ENCODE measurements at regions not wholly inside any gene's neighbourhood (a gene's known extent, or its start where the extent isn't known, plus 50 kb on each side); places are given as distances from the start of the nearest gene placed in this dataset.
A peak's percentile ranks its signal among the peaks of the same experiment; 100 is the strongest.

DNA sequence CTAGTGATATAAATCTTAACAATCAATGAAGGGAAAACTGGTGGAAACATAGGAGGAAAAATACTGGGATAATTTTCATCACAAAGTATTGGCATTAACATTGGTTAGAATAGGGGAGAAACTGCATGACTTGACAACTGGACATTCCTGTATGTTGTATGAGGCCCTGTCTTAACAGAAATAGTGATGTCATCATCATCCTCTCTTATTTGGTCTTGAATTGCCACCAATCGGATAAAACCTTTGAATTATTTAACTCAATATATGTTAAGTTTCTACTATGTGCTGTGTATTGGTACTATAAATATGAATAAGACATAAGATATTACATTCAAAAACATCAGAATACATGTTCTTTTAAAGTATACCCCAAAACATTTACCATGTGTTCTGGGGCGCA lies 130.1 kb upstream of the CCDC54 start:
- DNase-seq = no peak

- no peak for DNase-seq
Measured at GRCh38 chr3:107249132-107249531, 128.1 kb upstream of the CCDC54 start.

- no peak for DNase-seq
Measured at GRCh38 chr3:107250221-107250620, 127.0 kb upstream of the CCDC54 start.

GRCh38 chr3:107251819-107252218 lies 125.4 kb upstream of the CCDC54 start:
- DNase-seq = no peak

- no peak for DNase-seq
Measured at GRCh38 chr3:107256963-107257362, 120.3 kb upstream of the CCDC54 start.

DNA sequence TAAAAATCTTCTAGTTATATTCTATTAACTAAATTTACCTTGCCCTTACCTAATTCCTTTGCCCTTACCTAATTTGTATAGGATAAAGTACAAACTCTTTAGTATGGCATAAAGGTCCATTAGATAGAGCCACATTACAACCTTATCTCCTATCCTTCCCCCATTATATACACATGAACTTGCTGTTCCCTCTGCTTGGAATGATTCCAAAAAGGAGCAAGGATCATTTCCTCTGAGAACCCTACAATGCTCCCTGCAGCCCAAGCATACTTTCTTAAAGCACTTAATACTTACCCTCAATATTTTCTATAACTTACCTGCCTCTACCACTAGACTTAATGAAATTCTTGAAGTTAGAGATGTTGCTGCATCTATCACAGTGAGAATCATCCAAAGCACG lies 118.9 kb upstream of the CCDC54 start:
- no peak for DNase-seq

- no peak for DNase-seq
Measured at GRCh38 chr3:107260207-107260606, 117.0 kb upstream of the CCDC54 start.

DNA sequence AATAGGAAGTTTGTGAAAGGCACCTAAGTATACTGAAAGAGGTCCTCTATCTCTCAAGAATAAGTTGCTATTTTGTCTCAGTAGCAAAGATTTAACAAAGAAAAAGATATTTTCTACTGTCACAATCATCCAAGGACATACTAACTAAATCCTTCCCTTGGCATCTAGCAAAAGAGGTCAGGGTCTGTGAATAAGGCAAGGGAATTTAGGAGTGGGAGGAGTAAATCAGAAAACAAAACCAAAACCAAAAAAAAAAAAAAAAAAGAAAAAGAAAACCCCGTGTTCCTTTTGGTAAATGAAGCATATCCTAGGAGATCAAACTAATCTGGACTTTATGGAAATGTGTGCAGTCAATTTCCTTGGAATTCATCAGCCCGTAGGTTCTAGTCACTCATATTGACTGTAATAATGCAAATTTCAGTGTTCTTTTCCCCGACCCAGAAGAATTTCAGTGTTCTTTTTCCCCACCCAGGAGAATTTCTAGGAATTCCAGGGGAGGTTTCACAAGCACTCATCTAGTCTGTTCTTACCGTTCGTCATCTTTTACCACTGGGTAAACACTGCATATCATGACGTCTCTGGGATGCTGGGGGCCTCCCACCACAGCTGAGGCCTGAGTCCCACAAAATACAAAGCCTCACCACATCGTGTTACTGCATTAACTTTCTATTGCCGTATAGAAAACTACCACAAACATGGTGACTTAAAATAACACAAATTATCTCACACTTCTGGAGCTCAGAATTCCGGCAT lies 113.8 kb upstream of the CCDC54 start:
- peak; percentile 19 for DNase-seq

DNA sequence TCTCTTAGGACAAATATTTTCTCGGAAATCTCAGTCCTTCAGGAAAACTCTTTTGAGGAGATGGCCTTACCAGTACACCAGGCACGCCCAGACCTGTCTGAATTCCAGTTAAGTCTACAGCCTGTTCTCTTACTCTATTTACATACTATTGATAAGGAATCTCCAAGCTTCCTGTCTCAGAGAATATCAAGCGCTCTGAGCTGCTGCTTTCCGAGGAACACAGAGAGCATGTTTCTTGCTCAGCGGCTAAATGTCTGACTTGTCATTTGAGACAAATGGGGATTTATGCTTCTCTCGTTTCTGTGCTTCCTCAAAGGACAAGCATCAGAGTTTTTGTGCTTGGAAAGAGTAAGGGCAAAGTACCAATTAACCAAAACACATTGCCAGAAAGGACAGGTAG lies 112.4 kb upstream of the CCDC54 start:
- DNase-seq = no peak

DNA sequence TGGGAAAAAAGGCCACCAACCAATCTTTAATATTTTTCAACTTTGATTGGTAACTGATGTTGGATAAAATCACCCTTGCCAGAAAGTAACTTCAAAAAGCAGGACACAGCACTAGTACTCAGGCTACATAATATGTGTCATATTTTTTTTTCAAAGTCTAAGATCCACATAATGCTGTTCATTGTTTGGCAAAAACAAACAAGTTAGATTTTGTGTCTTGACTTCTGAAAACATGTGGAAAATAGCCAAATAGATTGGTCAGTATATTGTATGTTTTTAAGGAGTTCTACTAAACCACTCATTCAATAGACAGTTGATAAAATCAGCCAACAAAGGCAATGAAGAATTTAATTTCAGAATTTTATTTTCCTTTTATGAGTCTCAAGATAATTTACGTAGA lies 111.7 kb upstream of the CCDC54 start:
- no peak for DNase-seq

DNA sequence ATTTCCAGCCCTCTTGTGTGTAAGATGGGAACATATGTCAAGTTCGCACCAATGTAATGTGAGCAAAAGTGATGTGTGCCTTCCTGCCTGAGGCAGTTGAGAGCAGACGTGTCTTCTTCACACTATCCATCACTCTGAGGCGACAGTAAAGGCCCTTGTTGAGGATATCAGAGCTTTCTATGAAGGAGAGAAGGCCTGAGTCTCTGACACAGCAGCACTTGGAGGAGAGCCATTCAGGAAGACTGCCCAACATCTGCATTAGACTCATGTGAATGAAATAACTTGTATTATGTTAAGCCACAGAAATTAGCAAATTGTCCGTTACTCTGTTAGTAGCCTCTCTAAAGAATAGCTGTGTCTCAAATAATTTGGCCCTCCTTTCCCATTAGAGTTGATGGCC lies 108.8 kb upstream of the CCDC54 start:
- no peak for DNase-seq

DNA sequence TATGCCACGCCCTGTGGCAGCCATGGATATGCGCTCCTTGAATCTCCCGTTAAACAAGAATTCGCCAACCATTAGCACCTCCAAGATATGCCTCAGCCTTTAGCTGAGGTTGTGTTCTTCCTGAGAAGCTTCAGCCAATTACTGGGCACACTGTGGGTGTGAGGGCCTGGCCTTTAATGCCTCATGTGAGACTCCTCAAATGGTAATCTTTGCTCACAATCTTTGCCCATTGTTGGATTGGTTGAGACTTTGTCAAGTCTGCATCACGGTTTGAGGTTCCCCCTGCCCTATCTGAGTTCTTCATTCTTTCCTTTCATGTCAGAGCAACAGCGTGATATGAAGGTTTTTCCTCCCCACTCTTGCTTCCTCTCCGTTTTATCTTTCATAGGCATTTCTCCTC lies 108.1 kb upstream of the CCDC54 start:
- DNase-seq = no peak

GRCh38 chr3:107271787-107272387 lies 105.4 kb upstream of the CCDC54 start:
- peak; percentile 49 for DNase-seq

GRCh38 chr3:107272471-107272870 lies 104.8 kb upstream of the CCDC54 start:
- no peak for DNase-seq

- DNase-seq = no peak
Measured at GRCh38 chr3:107272885-107273284, 104.4 kb upstream of the CCDC54 start.

- no peak for DNase-seq
Measured at GRCh38 chr3:107273771-107274170, 103.5 kb upstream of the CCDC54 start.

DNA sequence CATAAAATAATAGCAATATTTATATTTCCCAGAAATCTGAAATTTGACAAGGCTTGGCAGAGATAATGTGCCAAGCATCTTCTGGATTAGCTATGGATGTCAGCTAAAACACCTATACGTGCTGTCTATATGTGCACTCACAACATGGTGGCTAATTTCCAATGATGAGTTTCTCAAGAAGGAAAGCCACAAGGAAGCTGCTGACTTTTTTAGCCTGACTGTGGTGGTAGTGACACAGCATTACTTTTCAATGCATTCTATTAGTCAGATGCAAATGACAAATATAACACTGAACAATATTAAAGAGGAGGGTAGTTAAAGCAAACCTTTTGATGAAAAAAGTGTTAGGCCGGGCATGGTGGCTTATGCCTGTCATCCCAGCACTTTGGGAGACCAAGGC lies 101.7 kb upstream of the CCDC54 start:
- DNase-seq = no peak

- DNase-seq = no peak
Measured at GRCh38 chr3:107283948-107284347, 93.3 kb upstream of the CCDC54 start.

DNA sequence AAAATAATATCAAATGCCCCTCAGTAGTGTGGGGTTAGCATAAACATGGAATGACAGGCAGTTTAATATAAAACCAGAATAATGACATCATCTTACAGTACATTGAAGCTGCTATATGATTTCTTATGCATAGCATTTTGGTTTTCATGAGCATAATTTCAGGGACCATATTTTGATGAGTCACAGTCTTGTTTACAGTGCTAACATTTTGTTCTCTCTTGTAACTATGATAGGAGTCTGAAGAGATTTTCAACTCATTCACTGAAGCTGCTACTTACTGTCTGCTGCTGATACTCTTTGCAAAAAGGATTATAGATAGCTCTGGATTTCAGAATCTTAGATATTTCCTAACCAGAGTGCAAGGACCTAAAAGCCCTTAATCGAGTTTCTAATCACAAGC lies 92.6 kb upstream of the CCDC54 start:
- DNase-seq = peak; percentile 17

- DNase-seq = peak; percentile 54
Measured at GRCh38 chr3:107285197-107285596, 92.0 kb upstream of the CCDC54 start.

DNA sequence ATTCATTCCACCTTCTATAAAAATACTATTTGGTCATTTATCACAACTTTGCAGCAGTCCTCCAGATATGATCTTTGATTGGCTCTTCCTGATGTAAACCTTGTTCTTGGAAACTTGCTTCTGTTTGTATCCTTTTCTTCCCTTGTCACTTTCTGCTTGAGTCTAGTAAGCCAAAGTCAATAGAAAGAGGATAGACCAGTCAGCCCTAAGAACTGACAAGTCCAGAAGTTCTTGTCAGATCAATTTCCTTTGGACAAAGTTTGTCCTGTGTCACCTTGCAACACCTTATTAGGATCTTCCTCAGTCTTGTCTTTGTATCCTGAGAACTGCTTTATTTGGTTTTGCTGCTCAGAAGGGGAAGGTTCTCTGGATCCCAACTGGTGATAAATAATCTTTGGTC lies 87.9 kb upstream of the CCDC54 start:
- no peak for DNase-seq

GRCh38 chr3:107294117-107294516 lies 83.1 kb upstream of the CCDC54 start:
- no peak for DNase-seq

GRCh38 chr3:107297597-107297996 lies 79.6 kb upstream of the CCDC54 start:
- DNase-seq = no peak

- DNase-seq = no peak
Measured at GRCh38 chr3:107307205-107307604, 70.0 kb upstream of the CCDC54 start.

DNA sequence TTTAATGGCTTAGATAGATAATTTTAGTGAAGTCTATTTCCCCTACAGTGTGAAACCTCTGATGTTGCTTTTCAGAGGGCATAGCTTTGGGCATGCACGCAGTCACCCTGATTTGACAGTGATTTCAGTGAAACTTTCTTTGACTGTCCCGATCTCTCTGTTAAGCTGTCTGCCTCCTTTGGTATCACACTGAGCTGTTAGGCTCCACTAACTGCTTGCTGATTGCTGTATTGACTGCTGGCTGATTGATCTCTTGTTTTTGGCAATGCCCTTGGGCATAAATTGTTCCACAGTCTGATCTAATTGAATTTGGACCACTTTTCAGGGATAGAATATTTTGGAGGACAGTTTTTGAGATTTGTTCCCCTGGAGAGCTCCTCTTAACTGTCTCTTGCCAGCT lies 68.5 kb upstream of the CCDC54 start:
- no peak for DNase-seq
